ENCODE measurements at regions not wholly inside any gene's neighbourhood (a gene's known extent, or its start where the extent isn't known, plus 50 kb on each side); places are given as distances from the start of the nearest gene placed in this dataset.

DNA sequence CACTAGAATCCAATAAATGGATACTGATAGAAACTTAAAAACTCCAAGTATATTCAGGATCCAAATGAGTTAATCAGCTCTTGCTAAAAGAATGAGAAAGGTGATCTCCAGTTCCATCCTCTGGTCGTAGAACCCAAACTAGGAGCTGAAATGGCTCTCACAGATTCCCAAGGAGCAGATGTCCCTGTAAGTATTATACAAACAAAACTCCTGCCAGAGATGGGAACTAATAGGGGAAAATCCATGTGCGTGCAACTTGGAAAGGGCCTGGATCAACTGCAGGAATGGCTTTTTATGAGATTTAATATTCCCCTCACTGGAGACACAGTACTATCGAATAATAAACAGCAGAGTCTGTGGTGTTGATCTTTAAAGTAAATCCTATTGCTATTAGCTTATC lies 309.2 kb upstream of the TBX3 start:
- no peak for DNase-seq

DNA sequence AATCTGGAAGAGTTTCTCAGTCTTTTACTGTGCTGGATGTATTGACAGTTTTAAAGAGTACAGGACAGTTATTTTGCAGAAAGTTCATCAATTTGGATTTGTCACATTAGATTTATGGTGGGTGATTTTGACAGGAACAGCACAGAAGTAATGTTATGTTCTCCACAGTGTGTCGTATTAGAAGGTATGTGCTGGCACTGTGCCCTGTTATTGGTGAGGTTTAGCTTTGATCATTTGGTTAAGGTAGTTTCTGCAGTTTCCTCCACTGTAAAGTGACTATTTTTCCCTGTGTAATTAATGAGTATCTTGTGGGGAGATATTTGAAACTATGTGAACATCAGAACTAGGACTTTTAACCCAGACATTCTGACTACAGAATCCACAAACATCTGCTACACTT lies 308.5 kb upstream of the TBX3 start:
- DNase-seq, result no peak

DNA sequence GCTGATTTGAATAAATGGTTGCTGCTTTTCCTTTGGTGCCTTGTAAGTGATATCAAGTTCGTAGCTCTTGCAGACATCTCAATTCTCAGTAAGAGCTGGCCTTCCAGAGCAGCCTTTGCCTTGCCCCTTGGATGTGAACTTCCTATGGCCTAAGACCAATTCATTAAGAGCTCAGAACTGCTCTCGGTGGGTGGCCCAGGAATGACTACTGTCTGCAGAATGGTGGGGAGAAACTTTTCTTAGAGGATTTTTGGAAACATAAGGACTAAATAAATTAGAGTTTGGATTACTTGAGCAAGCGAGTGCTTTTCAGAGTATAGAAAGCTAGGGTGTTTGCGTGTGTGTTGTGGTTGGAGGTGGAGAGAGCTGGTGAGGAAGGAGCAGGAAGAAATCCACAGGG lies 306.4 kb upstream of the TBX3 start:
- no peak for DNase-seq

DNA sequence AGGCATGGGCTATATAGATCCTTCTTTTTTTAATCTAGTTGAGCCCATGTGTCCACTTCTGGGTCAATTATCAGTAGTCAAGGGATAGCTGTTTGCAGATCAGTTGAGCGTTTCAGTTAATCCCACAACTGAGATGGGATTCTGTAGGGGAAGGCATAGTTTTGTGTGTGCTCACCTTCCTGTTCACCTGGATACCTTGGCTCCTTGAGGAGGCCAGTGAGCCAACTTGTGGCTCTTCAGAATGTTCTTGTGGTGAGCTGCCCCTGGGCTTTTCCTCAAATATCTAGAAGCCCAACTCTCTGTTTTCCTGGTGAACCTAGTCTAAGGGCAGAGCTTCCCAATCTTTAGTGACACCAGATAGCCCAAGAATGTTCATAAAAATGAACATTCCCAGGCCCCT lies 302.9 kb upstream of the TBX3 start:
- DNase-seq, result no peak

DNA sequence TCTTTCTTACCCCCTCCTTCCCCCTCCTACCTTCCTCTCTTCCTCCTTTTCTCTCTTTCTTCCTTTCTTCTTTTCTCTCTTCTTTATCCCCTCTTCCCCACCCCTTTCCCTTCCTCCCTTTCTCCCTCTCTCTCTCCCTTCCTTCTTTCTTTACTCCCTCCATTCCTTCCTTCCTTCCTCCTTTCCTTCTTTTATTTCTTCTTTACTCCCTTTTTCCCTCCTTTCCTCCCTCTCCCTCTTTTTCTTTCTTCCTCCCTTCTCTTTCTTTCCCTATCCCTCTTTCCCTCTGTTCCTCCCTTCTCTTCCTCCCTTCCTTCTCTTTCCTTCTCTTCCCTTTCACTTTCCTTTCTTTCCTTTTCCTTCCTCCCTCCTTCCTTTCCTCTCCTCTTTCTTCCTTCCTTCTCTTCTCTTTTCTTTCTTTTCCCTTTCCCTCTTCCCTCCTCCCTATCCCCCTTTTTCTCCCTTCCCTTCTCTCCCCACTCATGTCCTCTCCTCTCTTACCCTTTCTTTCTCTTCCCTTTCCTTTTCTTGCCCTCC lies 302.3 kb upstream of the TBX3 start:
- no peak for DNase-seq

DNA sequence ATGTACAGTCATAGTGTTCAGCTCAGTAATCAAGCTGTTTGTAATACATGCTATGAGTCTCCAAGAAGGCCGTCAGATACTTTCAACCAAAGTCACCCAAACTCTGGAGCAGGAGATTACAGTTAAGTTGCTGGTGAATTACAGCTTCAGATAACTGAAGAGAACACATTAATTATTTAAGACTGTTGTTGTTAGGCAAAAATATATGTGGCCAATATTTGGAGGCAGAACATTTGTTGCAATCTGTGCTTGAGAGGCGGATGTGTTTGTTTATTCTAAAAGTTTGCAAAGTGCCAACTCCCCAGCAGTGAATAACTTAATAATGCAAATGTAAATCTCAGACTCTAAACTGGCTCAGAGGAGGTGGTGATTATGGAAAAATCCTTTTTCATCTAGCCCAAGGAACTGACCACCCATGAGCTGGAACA lies 300.7 kb upstream of the TBX3 start:
- no peak for DNase-seq

DNA sequence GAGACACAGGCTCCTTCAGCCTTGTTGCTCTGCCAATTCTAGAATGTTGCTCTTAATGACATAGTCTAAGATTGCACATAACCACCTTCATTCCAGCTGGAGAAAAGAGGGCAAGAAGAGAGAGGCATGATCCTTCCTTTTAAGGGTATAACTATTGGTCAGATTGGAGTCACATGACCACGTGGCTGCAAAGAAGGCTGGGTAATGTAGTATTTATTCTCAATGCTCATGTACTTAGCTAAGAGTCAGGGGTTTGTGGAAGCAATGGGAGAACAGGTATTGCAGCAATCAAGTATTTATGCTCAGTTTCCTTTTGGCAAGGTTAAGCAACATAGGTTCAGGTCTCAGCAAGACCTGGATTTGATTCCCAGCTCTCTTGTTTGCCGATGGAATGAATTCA lies 298.8 kb upstream of the TBX3 start:
- DNase-seq, result no peak

DNA sequence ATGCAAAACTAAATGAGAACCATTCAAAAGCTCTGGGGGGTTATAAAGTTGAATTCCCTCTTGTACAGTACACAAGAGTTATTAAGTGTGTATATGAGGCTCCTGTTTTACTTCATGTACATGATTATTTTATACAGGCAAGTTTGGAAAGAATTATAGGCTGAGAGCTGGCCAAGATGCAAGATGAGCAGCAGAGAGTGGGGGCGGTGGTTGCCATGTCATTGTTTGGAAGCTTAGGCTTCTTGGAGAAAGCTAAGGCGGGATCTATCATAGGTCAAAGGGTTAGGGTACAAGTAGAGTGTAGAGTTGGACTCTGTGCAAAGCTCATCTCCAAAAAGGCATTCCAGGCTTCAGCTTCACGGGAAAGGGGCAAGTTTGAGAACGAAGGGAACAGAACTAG lies 297.1 kb upstream of the TBX3 start:
- no peak for DNase-seq

DNA sequence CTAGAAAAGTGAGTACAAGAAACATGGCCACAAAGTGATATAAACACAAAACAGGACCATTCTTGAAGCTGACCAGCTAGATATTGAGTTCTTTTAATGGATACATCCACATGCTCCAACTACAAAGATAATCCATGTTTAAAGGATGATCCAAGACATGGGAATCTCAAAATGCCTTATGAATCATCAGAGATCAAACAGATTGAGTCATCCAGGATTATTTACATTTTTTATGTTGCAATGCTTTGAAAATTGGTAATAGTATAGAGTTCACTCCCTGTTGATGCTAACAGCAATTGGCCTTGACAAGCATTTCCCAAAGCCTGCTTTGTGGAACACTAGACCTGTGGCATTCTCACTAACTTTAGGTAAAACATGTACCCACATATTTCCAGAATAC lies 293.0 kb upstream of the TBX3 start:
- DNase-seq, result no peak

DNA sequence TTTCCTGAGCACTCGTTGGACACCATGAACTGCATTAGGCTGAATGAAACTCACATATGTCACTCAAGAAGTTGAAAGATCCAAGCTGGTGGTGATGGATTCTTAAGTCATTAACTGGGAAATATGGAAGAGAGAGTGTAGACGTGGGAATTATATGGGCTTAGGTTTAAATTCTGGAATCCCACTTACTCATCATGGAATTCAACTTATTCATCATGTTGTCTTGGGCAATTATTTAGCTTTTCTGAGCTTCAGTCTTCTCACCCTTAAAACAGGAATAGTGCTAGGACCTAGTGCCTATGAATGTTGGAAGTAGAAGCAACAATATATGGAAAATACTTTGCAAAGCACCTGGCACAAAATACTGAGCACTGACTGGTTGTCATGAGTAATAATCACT lies 292.4 kb upstream of the TBX3 start:
- DNase-seq, result no peak

DNA sequence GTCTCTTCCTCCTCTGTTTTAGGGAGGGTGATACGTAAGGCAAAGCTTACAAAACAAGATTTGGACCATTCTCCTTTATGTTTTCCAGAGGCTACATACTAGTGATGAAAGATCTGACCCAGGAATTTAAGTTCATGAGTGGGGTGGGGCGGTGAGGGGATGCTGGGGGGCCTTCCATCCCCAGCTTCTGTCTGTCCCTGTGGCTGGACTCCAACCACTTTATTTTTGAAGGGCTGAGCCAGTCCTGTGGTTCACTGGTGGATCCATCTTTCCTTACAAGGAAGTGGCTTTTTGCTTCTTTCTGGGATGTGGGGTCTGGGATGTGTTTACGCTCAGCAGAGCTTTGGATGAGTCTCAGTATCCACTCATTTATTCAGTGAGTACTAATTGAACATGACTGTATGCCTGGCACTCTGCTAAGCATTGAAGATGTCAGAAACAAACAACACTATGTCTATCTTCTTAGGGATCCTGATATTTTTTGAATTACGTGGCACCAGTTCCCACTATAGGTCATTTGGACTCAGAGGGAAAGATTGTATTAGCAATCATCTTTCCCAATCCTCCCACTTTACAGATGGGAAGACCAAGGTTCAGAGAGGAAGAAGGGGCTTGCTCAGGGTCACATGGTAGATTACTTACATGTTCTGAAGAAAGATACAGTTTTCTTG lies 291.8 kb upstream of the TBX3 start:
- DNase-seq, result no peak

DNA sequence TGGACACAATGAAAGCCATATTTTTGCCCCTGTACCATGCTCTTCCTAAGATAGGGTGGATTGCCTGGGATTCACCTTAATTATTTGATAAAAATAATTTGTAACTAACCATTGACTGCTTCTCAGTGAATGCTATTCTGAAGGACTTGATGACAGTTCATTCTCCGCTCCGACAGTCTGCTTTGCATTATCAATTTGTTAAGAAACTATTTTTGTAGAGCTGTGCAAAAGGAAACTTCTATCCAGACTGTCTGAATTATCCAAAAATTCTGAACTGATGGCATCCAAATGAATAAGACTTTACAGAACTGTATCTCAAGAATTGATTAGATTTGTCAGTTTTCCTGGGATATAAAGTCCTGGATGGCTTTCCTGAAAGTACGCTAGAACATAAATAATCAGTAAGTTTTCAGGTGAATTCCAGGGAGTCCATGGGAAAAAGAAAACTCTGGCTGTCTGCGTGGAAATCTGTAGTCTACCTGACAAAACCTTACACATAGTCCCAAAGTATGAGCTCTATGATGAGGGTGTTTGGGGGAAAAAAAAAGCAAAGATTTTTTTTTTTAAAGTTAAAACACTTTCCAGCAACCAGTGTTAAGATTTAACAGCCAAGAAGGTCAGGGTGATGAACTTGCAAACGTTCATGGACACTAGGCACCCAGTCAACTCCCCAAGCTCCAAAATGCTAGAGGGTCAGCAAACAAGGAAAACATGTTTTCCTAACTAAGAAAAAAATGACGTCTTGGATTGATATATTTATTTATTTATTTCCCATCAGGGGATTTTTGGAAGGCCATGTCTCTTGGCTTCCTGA lies 291.1 kb upstream of the TBX3 start:
- DNase-seq, result no peak

DNA sequence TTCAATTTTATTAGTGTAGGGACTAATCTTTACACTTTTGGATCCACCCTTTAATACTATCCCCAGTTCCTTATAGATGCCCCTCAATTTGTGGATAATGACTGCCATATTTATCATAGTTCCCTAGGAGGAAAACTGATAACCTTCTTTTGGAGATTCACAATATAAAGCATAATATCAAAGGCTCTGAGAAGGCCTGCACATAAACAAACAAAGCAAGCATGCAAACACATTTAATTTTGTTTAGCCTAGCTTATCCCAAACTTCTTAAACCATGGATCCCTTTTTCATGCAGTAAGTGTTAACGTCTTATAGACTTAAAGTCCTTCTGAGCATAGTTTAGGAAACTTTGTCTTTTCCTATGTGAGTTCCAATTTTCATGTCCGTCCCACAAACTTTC lies 290.4 kb upstream of the TBX3 start:
- DNase-seq, result no peak

DNA sequence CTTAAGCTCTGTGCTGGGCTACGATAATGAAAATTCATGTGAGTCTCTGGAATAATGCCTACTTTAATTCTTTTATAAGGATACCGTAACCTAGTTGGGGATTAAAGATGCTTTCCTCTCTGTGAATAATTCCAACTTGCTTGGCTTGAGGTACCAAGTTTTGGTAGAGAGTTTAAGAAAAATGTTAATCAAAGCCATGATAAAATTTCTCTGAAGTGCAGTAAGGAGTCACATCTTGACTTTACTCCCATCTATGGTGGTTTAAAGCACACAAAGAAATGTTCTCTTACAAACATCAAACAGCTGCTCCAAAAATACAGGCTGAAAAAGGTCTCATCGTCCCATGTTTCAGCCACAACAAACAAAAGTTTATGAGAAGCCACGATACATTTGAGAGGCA lies 284.8 kb upstream of the TBX3 start:
- no peak for DNase-seq

DNA sequence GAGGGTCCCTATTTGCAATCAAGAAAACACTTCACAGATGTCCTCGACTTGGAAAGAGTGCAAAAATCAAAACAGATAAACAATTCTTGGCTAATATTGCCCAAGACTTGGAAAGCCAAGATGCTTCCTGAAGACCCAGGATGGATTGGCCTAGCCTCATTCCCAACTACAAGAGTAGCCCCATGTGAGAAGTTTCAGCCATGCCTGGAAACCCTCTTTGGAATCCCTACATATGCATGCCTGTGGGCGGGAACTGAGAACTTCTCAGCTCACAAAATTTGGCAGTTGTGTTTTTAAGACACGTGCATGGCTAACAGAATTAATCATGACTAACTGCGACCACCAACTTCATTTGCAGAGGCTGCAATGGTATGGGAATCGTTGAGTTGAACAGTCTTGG lies 283.2 kb upstream of the TBX3 start:
- no peak for DNase-seq

DNA sequence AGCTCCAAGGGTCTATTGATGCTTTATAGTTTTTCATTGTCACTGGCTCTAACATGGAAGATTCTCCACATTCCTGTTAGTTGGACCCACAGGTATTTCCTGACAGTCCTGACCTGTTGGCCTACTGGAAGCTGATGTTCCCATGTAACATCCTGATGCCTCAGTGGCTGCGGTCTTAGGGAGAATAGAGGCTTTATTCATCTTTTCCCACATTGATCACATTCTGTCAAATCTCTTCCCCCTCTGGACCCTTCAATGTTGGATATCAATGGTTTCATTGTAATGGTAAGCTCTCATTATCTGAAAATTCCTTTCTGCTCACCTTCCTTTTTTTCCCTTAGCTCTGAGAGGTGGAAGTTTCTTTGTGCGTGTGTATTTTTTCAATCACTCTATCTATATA lies 280.9 kb upstream of the TBX3 start:
- DNase-seq, result no peak

DNA sequence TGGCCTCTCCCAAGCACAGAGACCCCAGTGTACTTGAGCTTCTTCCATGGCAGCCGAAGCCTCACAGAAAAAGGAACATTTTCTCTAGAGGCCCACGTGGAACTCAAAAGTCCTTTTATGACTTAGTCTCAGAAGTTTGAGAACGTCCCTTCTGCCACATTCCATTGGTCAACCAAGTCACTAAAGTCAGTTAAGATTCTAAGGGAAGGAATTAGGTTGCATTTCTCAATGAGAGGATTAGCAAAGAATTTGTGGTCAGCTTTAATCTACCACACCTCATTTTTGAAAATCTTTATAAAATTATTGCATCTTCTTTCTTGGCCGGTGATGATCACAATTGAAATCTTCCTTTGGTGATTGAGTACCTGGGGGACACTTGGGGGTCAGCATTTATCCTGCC lies 279.9 kb upstream of the TBX3 start:
- DNase-seq, result no peak

DNA sequence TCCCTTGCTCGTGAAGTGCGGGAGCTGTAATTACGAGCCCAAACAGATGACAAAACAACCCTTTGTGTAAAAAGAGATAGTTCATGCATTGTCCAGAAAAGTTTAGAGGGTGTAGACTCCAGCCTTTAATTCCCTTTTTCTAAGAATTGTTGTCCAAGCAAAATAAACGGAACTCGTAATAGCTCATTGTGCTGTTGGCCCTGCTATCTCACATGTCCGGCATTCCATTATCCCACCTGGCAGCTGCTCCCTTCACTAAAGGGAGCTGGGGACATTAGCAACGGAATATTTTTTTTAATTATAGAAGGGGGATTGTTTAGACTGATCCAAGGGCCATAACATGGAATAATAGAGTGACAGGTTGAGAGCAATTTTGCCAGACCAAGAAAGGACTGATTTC lies 277.5 kb upstream of the TBX3 start:
- no peak for DNase-seq

DNA sequence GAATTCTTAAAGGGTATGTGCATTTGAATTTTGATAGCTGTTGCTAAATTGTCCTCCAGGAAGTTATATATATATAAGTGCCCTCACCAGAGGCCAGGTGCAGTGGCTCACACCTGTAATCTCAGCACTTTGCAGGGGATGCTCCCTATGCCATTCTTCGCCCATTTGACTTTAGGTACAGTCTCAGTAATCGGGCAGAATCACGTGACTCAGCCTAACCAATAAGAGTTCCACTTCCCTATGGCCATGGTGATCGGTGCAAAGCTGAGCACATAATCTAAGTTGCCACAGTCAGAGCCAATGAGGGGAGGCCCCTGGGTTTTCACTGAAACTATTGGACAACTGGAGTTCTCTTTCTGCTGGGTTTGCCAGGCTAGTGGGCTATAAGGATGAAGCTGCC lies 274.6 kb upstream of the TBX3 start:
- DNase-seq, result no peak

DNA sequence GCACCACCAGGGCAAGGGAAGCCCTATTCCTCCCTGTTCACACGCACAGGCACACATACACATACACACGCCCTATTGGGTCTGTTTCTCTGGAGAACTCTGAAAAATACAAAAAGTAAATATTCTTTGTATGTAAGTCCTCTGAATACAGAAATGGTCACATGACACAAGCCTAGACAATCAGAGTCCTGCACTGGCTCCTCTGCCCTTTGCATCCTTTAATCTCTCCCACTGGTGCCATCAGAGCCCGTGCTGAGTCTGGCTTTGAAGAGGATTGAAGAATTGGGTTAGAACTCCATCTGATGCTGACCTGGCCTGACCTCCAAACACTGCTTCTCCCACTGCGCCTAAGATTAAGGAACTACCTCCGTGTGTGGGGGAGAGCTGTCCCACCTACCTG lies 273.2 kb upstream of the TBX3 start:
- no peak for DNase-seq

DNA sequence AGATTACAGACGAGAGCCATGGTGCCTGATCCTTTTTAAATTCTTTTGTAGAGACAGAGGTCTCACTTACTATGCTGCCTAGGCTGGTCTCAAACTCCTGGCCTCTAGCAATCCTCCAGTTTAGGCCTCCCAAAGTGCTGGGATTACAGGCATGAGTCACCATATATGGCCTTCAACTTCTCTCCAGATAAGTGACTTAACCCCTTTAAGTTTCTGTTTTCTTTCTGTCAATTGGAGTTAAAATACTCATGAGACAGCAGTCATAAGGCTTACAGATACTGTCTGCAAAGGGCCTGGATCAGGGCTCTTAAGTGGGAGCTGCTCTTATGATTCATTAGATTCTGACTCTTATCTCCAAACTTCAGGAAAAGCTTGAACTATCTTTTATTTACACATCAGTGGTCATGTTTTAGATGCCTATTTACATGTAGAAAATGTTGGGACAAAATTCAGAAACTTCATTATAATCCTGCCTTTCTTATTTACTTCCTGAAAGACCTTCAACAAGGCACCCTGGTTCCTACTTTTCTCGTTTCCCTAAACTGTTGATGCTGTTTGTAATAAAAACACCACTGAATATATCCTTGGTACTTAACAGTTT lies 271.5 kb upstream of the TBX3 start:
- DNase-seq, result no peak

DNA sequence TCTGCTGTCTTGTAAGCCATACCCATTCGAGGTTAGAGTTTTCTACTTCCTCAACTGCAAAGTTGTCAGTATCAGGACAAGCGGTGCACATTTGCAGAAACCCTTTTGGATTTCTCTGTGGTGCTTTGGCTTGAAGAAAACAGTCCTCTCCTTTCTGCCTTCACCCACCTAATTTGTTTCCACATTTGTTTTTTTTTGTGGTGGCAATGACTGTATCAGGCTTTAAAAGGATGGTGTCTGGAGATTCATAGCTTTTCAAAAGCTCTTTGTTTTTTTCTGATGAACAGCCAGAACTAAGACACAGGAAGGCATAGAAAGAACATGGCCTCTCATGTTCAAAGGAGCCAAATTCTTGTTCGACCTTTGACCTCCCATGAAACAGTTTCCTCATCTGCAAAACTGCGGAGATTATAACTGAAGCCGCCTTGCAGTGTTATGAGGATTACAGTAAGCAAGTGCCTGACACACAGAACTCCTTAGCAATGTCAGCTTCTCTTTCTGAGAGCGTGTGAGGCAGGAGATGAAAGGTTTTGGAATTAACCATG lies 270.6 kb upstream of the TBX3 start:
- no peak for DNase-seq

DNA sequence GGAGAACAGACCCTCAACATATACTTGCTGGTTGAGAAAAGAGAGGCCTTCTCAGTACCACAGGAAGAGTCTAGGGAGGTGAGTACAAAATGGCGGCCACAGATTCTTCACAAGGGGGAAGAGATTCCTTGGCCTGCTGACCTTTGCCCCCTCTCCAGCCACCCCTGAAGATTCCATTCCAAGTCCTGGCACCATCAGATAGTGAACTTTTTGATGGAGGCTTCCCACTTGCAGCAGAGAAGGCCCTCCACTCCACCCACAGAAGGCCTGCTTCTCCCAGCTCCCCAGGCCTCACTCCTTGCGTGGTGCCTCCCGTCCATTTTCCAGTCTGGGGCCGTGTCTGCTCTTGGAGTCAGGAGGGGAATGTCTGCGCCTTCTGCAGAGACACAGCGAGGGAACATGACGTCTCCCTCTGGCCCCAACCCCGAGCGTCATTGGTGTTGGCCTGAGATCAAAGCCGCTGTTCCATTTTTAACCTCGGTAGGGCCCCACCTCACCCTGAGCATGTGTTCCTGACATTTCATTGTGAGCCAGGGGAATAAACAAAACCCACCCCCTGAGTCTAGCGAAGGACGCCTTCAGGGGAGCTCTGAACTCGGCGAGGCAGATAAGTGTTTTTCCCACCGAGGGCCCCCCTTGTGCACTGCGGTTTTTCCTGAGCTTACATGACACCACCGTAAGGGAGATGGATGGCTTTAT lies 268.7 kb upstream of the TBX3 start:
- DNase-seq, result no peak

Data from NCI-H524 treated with DMSO at 0.1 percent for 48 hours (cell line).